ENCODE measurements at regions not wholly inside any gene's neighbourhood (a gene's known extent, or its start where the extent isn't known, plus 50 kb on each side); places are given as distances from the start of the nearest gene placed in this dataset.

- peaks cover 20% of the 10 kb centered on the region for H3K9me3 Mint-ChIP-seq
Measured at GRCh38 chr13:64347664-64348063, 2882.5 kb downstream of the PCDH9 start.

GRCh38 chr13:64339373-64340063 is 2890.6 kb downstream of the PCDH9 start:
- DNase-seq (ENCODE audit: low spot score), result no peak
- Mint-ChIP-seq H3K4me1 (ENCODE audit: low read depth) (no peaks in the 10 kb centered on the region), H3K36me3 (ENCODE audit: low read depth) (no peaks in the 10 kb centered on the region), H3K4me3 (no peak overlapping the region), H3K27ac (no peak overlapping the region), H3K9me3 (peaks cover 17% of the 10 kb centered on the region), H3K27me3 (ENCODE audit: low read depth) (no peaks in the 10 kb centered on the region)

More at GRCh38 chr13:64347664-64348063, 2882.5 kb downstream of the PCDH9 start:
- no peak for DNase-seq (ENCODE audit: low spot score)
- H3K36me3 Mint-ChIP-seq (ENCODE audit: low read depth), result no peaks in the 10 kb centered on the region
- H3K27ac Mint-ChIP-seq, result no peak overlapping the region
- no peaks in the 10 kb centered on the region for H3K27me3 Mint-ChIP-seq (ENCODE audit: low read depth)
- H3K4me3 Mint-ChIP-seq, result no peak overlapping the region
- H3K4me1 Mint-ChIP-seq (ENCODE audit: low read depth), result no peaks in the 10 kb centered on the region

GRCh38 chr13:64338671-64339070 is 2891.5 kb downstream of the PCDH9 start:
- H3K9me3 Mint-ChIP-seq, result peaks cover 20% of the 10 kb centered on the region
- H3K27me3 Mint-ChIP-seq (ENCODE audit: low read depth), result no peaks in the 10 kb centered on the region
- DNase-seq (ENCODE audit: low spot score), result no peak
- H3K4me1 Mint-ChIP-seq (ENCODE audit: low read depth), result no peaks in the 10 kb centered on the region
- H3K36me3 Mint-ChIP-seq (ENCODE audit: low read depth), result no peaks in the 10 kb centered on the region
- H3K27ac Mint-ChIP-seq, result no peak overlapping the region
- no peak overlapping the region for H3K4me3 Mint-ChIP-seq

- Mint-ChIP-seq H3K4me1 (ENCODE audit: low read depth) (no peaks in the 10 kb centered on the region), H3K4me3 (no peak overlapping the region), H3K27ac (no peak overlapping the region), H3K36me3 (ENCODE audit: low read depth) (no peaks in the 10 kb centered on the region), H3K9me3 (peaks cover 28% of the 10 kb centered on the region), H3K27me3 (ENCODE audit: low read depth) (no peaks in the 10 kb centered on the region)
- no peak for DNase-seq (ENCODE audit: low spot score)
Measured at GRCh38 chr13:64333888-64334287, 2896.2 kb downstream of the PCDH9 start.

GRCh38 chr13:64332048-64332447 is 2898.1 kb downstream of the PCDH9 start:
- H3K4me1 Mint-ChIP-seq (ENCODE audit: low read depth), result no peaks in the 10 kb centered on the region
- no peaks in the 10 kb centered on the region for H3K27me3 Mint-ChIP-seq (ENCODE audit: low read depth)
- H3K36me3 Mint-ChIP-seq (ENCODE audit: low read depth), result no peaks in the 10 kb centered on the region
- peaks cover 35% of the 10 kb centered on the region for H3K9me3 Mint-ChIP-seq
- H3K4me3 Mint-ChIP-seq, result no peak overlapping the region
- DNase-seq (ENCODE audit: low spot score), result no peak
- no peak overlapping the region for H3K27ac Mint-ChIP-seq

- Mint-ChIP-seq H3K9me3 (peaks cover 20% of the 10 kb centered on the region), H3K4me1 (ENCODE audit: low read depth) (no peaks in the 10 kb centered on the region), H3K36me3 (ENCODE audit: low read depth) (no peaks in the 10 kb centered on the region), H3K27ac (no peak overlapping the region), H3K4me3 (no peak overlapping the region), H3K27me3 (ENCODE audit: low read depth) (no peaks in the 10 kb centered on the region)
- DNase-seq (ENCODE audit: low spot score), result no peak
Measured at GRCh38 chr13:64327505-64328194, 2902.5 kb downstream of the PCDH9 start.

- no peaks in the 10 kb centered on the region for H3K27me3 Mint-ChIP-seq (ENCODE audit: low read depth)
- no peak for DNase-seq (ENCODE audit: low spot score)
- no peak overlapping the region for H3K4me3 Mint-ChIP-seq
- no peaks in the 10 kb centered on the region for H3K36me3 Mint-ChIP-seq (ENCODE audit: low read depth)
- no peaks in the 10 kb centered on the region for H3K4me1 Mint-ChIP-seq (ENCODE audit: low read depth)
- peaks cover 29% of the 10 kb centered on the region for H3K9me3 Mint-ChIP-seq
- no peak overlapping the region for H3K27ac Mint-ChIP-seq
Measured at GRCh38 chr13:64314331-64314730, 2898.7 kb upstream of the PCDH20 start.

GRCh38 chr13:64311948-64312347 is 2896.3 kb upstream of the PCDH20 start:
- H3K9me3 Mint-ChIP-seq, result peaks cover 31% of the 10 kb centered on the region
- H3K36me3 Mint-ChIP-seq (ENCODE audit: low read depth), result no peaks in the 10 kb centered on the region
- DNase-seq (ENCODE audit: low spot score), result no peak
- H3K27me3 Mint-ChIP-seq (ENCODE audit: low read depth), result no peaks in the 10 kb centered on the region
- no peaks in the 10 kb centered on the region for H3K4me1 Mint-ChIP-seq (ENCODE audit: low read depth)
- H3K4me3 Mint-ChIP-seq, result no peak overlapping the region
- H3K27ac Mint-ChIP-seq, result no peak overlapping the region

GRCh38 chr13:64311112-64311511 is 2895.5 kb upstream of the PCDH20 start:
- H3K27me3 Mint-ChIP-seq (ENCODE audit: low read depth), result no peaks in the 10 kb centered on the region
- DNase-seq (ENCODE audit: low spot score), result no peak
- no peak overlapping the region for H3K27ac Mint-ChIP-seq
- no peak overlapping the region for H3K4me3 Mint-ChIP-seq
- H3K4me1 Mint-ChIP-seq (ENCODE audit: low read depth), result no peaks in the 10 kb centered on the region
- H3K9me3 Mint-ChIP-seq, result peaks cover 24% of the 10 kb centered on the region
- H3K36me3 Mint-ChIP-seq (ENCODE audit: low read depth), result no peaks in the 10 kb centered on the region

- Mint-ChIP-seq H3K36me3 (ENCODE audit: low read depth) (no peaks in the 10 kb centered on the region), H3K4me3 (no peak overlapping the region), H3K27me3 (ENCODE audit: low read depth) (no peaks in the 10 kb centered on the region), H3K9me3 (peaks cover 9% of the 10 kb centered on the region), H3K4me1 (ENCODE audit: low read depth) (no peaks in the 10 kb centered on the region), H3K27ac (no peak overlapping the region)
- no peak for DNase-seq (ENCODE audit: low spot score)
Measured at GRCh38 chr13:64305246-64305645, 2889.6 kb upstream of the PCDH20 start.

GRCh38 chr13:64300239-64300638 is 2884.6 kb upstream of the PCDH20 start:
- Mint-ChIP-seq H3K27ac (no peak overlapping the region), H3K27me3 (ENCODE audit: low read depth) (no peaks in the 10 kb centered on the region), H3K36me3 (ENCODE audit: low read depth) (no peaks in the 10 kb centered on the region), H3K4me1 (ENCODE audit: low read depth) (no peaks in the 10 kb centered on the region), H3K9me3 (peaks cover 27% of the 10 kb centered on the region), H3K4me3 (no peak overlapping the region)
- DNase-seq (ENCODE audit: low spot score), result no peak

GRCh38 chr13:64293923-64294322 is 2878.3 kb upstream of the PCDH20 start:
- Mint-ChIP-seq H3K4me1 (ENCODE audit: low read depth) (no peaks in the 10 kb centered on the region), H3K27me3 (ENCODE audit: low read depth) (no peaks in the 10 kb centered on the region), H3K27ac (no peak overlapping the region), H3K4me3 (no peak overlapping the region), H3K36me3 (ENCODE audit: low read depth) (no peaks in the 10 kb centered on the region), H3K9me3 (peaks cover 52% of the 10 kb centered on the region)
- no peak for DNase-seq (ENCODE audit: low spot score)

- DNase-seq (ENCODE audit: low spot score), result no peak
- no peaks in the 10 kb centered on the region for H3K27me3 Mint-ChIP-seq (ENCODE audit: low read depth)
- no peak overlapping the region for H3K27ac Mint-ChIP-seq
- no peak overlapping the region for H3K4me3 Mint-ChIP-seq
- peaks cover 52% of the 10 kb centered on the region for H3K9me3 Mint-ChIP-seq
- no peaks in the 10 kb centered on the region for H3K4me1 Mint-ChIP-seq (ENCODE audit: low read depth)
- H3K36me3 Mint-ChIP-seq (ENCODE audit: low read depth), result no peaks in the 10 kb centered on the region
Measured at GRCh38 chr13:64289702-64290101, 2874.1 kb upstream of the PCDH20 start.

GRCh38 chr13:64283926-64284325 is 2868.3 kb upstream of the PCDH20 start:
- H3K9me3 Mint-ChIP-seq, result peaks cover 57% of the 10 kb centered on the region
- H3K4me3 Mint-ChIP-seq, result no peak overlapping the region

More at GRCh38 chr13:64283926-64284325, 2868.3 kb upstream of the PCDH20 start:
- no peak for DNase-seq (ENCODE audit: low spot score)
- Mint-ChIP-seq H3K27me3 (ENCODE audit: low read depth) (no peaks in the 10 kb centered on the region), H3K4me1 (ENCODE audit: low read depth) (no peaks in the 10 kb centered on the region), H3K27ac (no peak overlapping the region), H3K36me3 (ENCODE audit: low read depth) (no peaks in the 10 kb centered on the region)
